H9 (cell line): ENCODE measurements at regions not wholly inside any gene's neighbourhood (a gene's known extent, or its start where the extent isn't known, plus 50 kb on each side); places are given as distances from the start of the nearest gene placed in this dataset.

Experiments used
- DNase-seq: peaks from one replicate; pipeline ENCODE4 v3.0.0-alpha.2; 2017
- H2AFZ ChIP-seq: one replicate; pipeline ENCODE4 v1.6.1; 2013; ENCODE audit warnings: mild to moderate bottlenecking, low read length, control low read depth, moderate library complexity
- H2AK5ac ChIP-seq: 2 replicates; pipeline ENCODE4 v1.6.1; 2013; ENCODE audit warnings: low read length, control low read depth, mixed read lengths; ENCODE audit not compliant: insufficient read length
- H2BK120ac ChIP-seq: one replicate; pipeline ENCODE4 v1.6.1; 2013; ENCODE audit warnings: low read depth, mild to moderate bottlenecking, low read length, control low read depth, inconsistent platforms; ENCODE audit not compliant: poor library complexity, severe bottlenecking
- H2BK12ac ChIP-seq: 2 replicates; pipeline ENCODE4 v1.6.1; 2013; ENCODE audit warnings: low read length, control low read depth, mixed read lengths, low read depth; ENCODE audit not compliant: insufficient read length
- H2BK15ac ChIP-seq: 2 replicates; pipeline ENCODE4 v1.6.1; 2013; ENCODE audit warnings: low read depth, low read length, control low read depth
- H2BK20ac ChIP-seq: one replicate; pipeline ENCODE4 v1.6.1; 2013; ENCODE audit warnings: low read depth, mild to moderate bottlenecking, low read length, control low read depth, inconsistent platforms; ENCODE audit not compliant: poor library complexity, severe bottlenecking
- H2BK5ac ChIP-seq: 2 replicates; pipeline ENCODE4 v1.6.1; 2013; ENCODE audit warnings: low read length, control low read depth, mixed read lengths; ENCODE audit not compliant: insufficient read length
- H3K14ac ChIP-seq: 2 replicates; pipeline ENCODE4 v1.6.1; 2013; ENCODE audit warnings: low read length, control low read depth; ENCODE audit not compliant: insufficient read depth
- H3K18ac ChIP-seq: 2 replicates; pipeline ENCODE4 v1.6.1; 2013; ENCODE audit warnings: low read depth, mild to moderate bottlenecking, mixed read lengths, low read length, control low read depth; ENCODE audit not compliant: insufficient read length
- H3K23ac ChIP-seq: 2 replicates; pipeline ENCODE4 v1.6.1; 2013; ENCODE audit warnings: low read length, control low read depth, mixed read lengths, low read depth; ENCODE audit not compliant: insufficient read length
- H3K23me2 ChIP-seq: 2 replicates; pipeline ENCODE4 v1.6.1; 2013; ENCODE audit warnings: low read depth, mild to moderate bottlenecking, mixed read lengths, low read length, control low read depth; ENCODE audit not compliant: insufficient read length, poor library complexity, severe bottlenecking
- H3K27ac ChIP-seq: 2 replicates; pipeline ENCODE4 v1.5.1; 2013; ENCODE audit warnings: low read length, control low read depth, mixed read lengths, low read depth; ENCODE audit not compliant: insufficient read length
- H3K27me3 ChIP-seq: 2 replicates; pipeline ENCODE4 v1.6.1; 2013; ENCODE audit warnings: low read length, control low read depth, inconsistent platforms; ENCODE audit not compliant: insufficient read depth
- H3K4ac ChIP-seq: 2 replicates; pipeline ENCODE4 v1.6.1; 2013; ENCODE audit warnings: low read depth, mild to moderate bottlenecking, control low read depth, inconsistent platforms, low read length, moderate library complexity
- H3K4me1 ChIP-seq: 2 replicates; pipeline ENCODE4 v1.6.1; 2013; ENCODE audit warnings: low read length, control low read depth, inconsistent platforms; ENCODE audit not compliant: insufficient read depth
- H3K4me2 ChIP-seq: 2 replicates; pipeline ENCODE4 v1.6.1; 2013; ENCODE audit warnings: low read length, control low read depth, mixed read lengths; ENCODE audit not compliant: insufficient read length, insufficient read depth
- H3K56ac ChIP-seq: 2 replicates; pipeline ENCODE4 v1.6.1; 2013; ENCODE audit warnings: low read depth, mild to moderate bottlenecking, mixed read lengths, low read length, control low read depth; ENCODE audit not compliant: insufficient read length
- H3K79me1 ChIP-seq: 2 replicates; pipeline ENCODE4 v1.6.1; 2013; ENCODE audit warnings: low read depth, mild to moderate bottlenecking, moderate library complexity, low read length, control low read depth, inconsistent platforms; ENCODE audit not compliant: insufficient read depth, poor library complexity, severe bottlenecking
- H3K79me2 ChIP-seq: 2 replicates; pipeline ENCODE4 v1.6.1; 2013; ENCODE audit warnings: low read length, control low read depth, inconsistent platforms; ENCODE audit not compliant: insufficient read depth
- H3K9ac ChIP-seq: 2 replicates; pipeline ENCODE4 v1.6.1; 2013; ENCODE audit warnings: low read length, control low read depth, mixed read lengths; ENCODE audit not compliant: insufficient read length; ENCODE audit errors: extremely low read depth
- H3K9me3 ChIP-seq: one replicate; pipeline ENCODE4 v1.6.1; 2013; ENCODE audit warnings: low read depth, low read length, inconsistent platforms; ENCODE audit not compliant: control insufficient read depth
- H3T11ph ChIP-seq: one replicate; pipeline ENCODE4 v1.6.1; 2013; ENCODE audit warnings: mild to moderate bottlenecking, low read length, control low read depth, inconsistent platforms
- H4K20me1 ChIP-seq: one replicate; pipeline ENCODE4 v1.6.1; 2013; ENCODE audit not compliant: control insufficient read depth, insufficient read length, insufficient read depth
- H4K5ac ChIP-seq: 2 replicates; pipeline ENCODE4 v1.6.1; 2013; ENCODE audit warnings: low read depth, mild to moderate bottlenecking, mixed read lengths, low read length, control low read depth; ENCODE audit not compliant: insufficient read length
- H4K8ac ChIP-seq: replicated peaks from 2 replicates; pipeline ENCODE4 v1.6.1; 2013; ENCODE audit warnings: low read length, control low read depth, mixed read lengths, low read depth; ENCODE audit not compliant: insufficient read length
- H4K91ac ChIP-seq: 2 replicates; pipeline ENCODE4 v1.6.1; 2013; ENCODE audit warnings: low read depth, mild to moderate bottlenecking, moderate library complexity, mixed read lengths, low read length, control low read depth; ENCODE audit not compliant: insufficient read length
- H3K27ac Mint-ChIP-seq, 3 experiments: 2 replicates in 2 of 3; 3 replicates in 1 of 3; pipeline ENCODE4 v1.8.0; 2020 to 2021; ENCODE audit warnings: mixed read lengths in 3 of 3, mild to moderate bottlenecking in 1 of 3, moderate library complexity in 1 of 3
- H3K27me3 Mint-ChIP-seq: 2 replicates; pipeline ENCODE4 v1.8.0; 2021; ENCODE audit warnings: low read depth, mild to moderate bottlenecking, moderate library complexity, mixed read lengths
- H3K36me3 Mint-ChIP-seq, 3 experiments: 2 replicates in 2 of 3; 3 replicates in 1 of 3; pipeline ENCODE4 v1.8.0; 2020 to 2021; ENCODE audit warnings: low read depth in 3 of 3, mixed read lengths in 3 of 3; ENCODE audit not compliant: insufficient read depth in 1 of 3
- H3K4me1 Mint-ChIP-seq, 2 experiments: 2 replicates each; pipeline ENCODE4 v1.8.0; 2020; ENCODE audit warnings: mixed read lengths in 2 of 2
- H3K4me3 Mint-ChIP-seq, 2 experiments: 2 replicates in 1 of 2; 3 replicates in 1 of 2; pipeline ENCODE4 v1.8.0; 2020 to 2021; ENCODE audit warnings: mild to moderate bottlenecking in 2 of 2, mixed read lengths in 2 of 2, moderate library complexity in 1 of 2
- H3K9me3 Mint-ChIP-seq, 2 experiments: 2 replicates in 1 of 2; 3 replicates in 1 of 2; pipeline ENCODE4 v1.8.0; 2020; ENCODE audit warnings: mild to moderate bottlenecking in 2 of 2, mixed read lengths in 2 of 2, moderate library complexity in 1 of 2
- CTCF ChIP-seq: fragments of 200-600 bp; sonication (generic); conservative IDR thresholded peaks from 3 replicates; pipeline ENCODE4 v1.8.0; 2021; ENCODE audit warnings: antibody characterized with exemption, mild to moderate bottlenecking
- WGBS: extraction: QIAGEN DNeasy Blood & Tissue Kit; methylation state at CpG from one replicate; pipeline ENCODE4 v1.1.7; 2013; ENCODE audit warnings: missing lambda C conversion rate, low lambda C conversion rate, mixed read lengths; ENCODE audit not compliant: insufficient read length; ENCODE audit errors: extremely low coverage; 5-methylcytosine and 5-hydroxymethylcytosine counted together

- Histone ChIP-seq H3K56ac (no peak overlapping the region), H2BK120ac (no peak overlapping the region), H4K91ac (no peak overlapping the region), H2BK12ac (no peak overlapping the region), H4K8ac (no peak overlapping the region), H3K18ac (no peak overlapping the region), H3T11ph (no peak overlapping the region), H2BK15ac (no peak overlapping the region), H3K27me3 (no peaks in the 10 kb centered on the region), H4K5ac (no peak overlapping the region), H2AK5ac (no peak overlapping the region), H3K9ac (no peak overlapping the region), H2AFZ (no peak overlapping the region), H3K27ac (no peak overlapping the region), H3K4ac (no peak overlapping the region), H3K9me3 (no peaks in the 10 kb centered on the region), H3K79me2 (no peaks in the 10 kb centered on the region), H4K20me1 (no peaks in the 10 kb centered on the region), H2BK20ac (no peak overlapping the region), H3K4me1 (no peaks in the 10 kb centered on the region), H3K79me1 (no peaks in the 10 kb centered on the region), H2BK5ac (no peak overlapping the region), H3K14ac (no peak overlapping the region), H3K4me2 (no peak overlapping the region), H3K23ac (no peak overlapping the region), H3K23me2 (no peaks in the 10 kb centered on the region)
- Mint-ChIP-seq H3K27ac (peak overlapping the region in 2 of 3 experiments; percentile 15 to 25; a peak in 2 of 7 replicates), H3K36me3 (no peaks in the 10 kb centered on the region; a peak in 2 of 7 replicates), H3K4me3 (no peak overlapping the region), H3K9me3 (no peaks in the 10 kb centered on the region; a peak in 1 of 5 replicates), H3K4me1 (peaks cover 3 to 6% of the 10 kb centered on the region in 2 experiments; a peak in 3 of 4 replicates), H3K27me3 (peaks cover 1% of the 10 kb centered on the region; the same call in 1 of the 2 replicates)
- no CpG with 5 or more reads among the region's 2 CpGs for WGBS
- no peak for DNase-seq
- no peak for TF ChIP-seq CTCF
Observed at GRCh38 chr4:121510341-121510874, 129.6 kb upstream of the QRFPR start.
